Brain microvascular endothelial cell (primary cell): ENCODE measurements at regions not wholly inside any gene's neighbourhood (a gene's known extent, or its start where the extent isn't known, plus 50 kb on each side); places are given as distances from the start of the nearest gene placed in this dataset.
"Not testable (repeated sequence)": the region's sequence is repeated elsewhere in the genome, so short reads cannot be mapped to it uniquely, and the experiment has no call there.

Experiments
- DNase-seq: peaks from one replicate; pipeline ENCODE4 v3.0.0-alpha.2; 2020
- H3K27ac ChIP-seq: fragments of 250-450 bp; sonication (Bioruptor Pico); 2 replicates; pipeline ENCODE4 v1.5.1; 2020; ENCODE audit warnings: mild to moderate bottlenecking, moderate library complexity
- H3K27me3 ChIP-seq: fragments of 250-450 bp; sonication (Bioruptor Pico); replicated peaks from 2 replicates; pipeline ENCODE4 v1.5.1; 2020; ENCODE audit warnings: mild to moderate bottlenecking
- H3K36me3 ChIP-seq: fragments of 250-450 bp; sonication (Bioruptor Pico); replicated peaks from 2 replicates; pipeline ENCODE4 v1.5.1; 2020; ENCODE audit warnings: mild to moderate bottlenecking
- H3K4me3 ChIP-seq: 2 replicates; pipeline ENCODE4 v1.5.1; 2011; ENCODE audit warnings: low read depth, mild to moderate bottlenecking, control low read depth, low read length, moderate library complexity
- CTCF ChIP-seq: IDR thresholded peaks from 2 replicates; pipeline ENCODE4 v1.5.1; 2011; ENCODE audit warnings: low read depth, mild to moderate bottlenecking, moderate library complexity, low read length, control low read depth, inconsistent platforms; ENCODE audit errors: missing control alignments
- in situ Hi-C: cut with HindIII; loops from 2 replicates; pipeline ENCODE4 v1.10.0; 2017; ENCODE audit warnings: low sequenced_read_pairs, low pct_ligation_motif_present

- no peak for TF ChIP-seq CTCF
- no peaks in the 10 kb centered on the region for H3K36me3 ChIP-seq
- in situ Hi-C loops: no loop called here
- H3K27me3 ChIP-seq: no peaks in the 10 kb centered on the region
- no peak overlapping the region for H3K27ac ChIP-seq
- no peak overlapping the region for H3K4me3 ChIP-seq
- DNase-seq: no peak
Measured at GRCh38 chr7:145718129-145718528, 398.5 kb upstream of the CNTNAP2 start.

DNA sequence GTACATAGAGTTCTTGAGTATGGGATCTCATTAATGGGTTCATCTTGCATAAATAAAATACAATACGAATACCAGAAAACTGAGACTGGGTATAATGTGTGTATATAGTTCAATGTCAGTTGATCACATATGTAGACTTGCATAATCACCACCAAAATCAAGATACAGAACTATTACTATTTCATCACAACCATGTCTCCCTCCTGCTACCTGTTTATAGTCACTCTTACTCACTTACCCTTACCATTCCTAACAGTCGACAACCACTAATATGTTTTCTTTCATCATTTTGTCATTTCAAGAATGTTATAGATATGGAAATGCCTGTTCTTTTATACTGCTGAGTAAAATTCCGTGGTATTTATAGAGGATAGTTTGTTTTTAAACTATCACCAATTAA, 416.1 kb upstream of the CNTNAP2 start:
- DNase-seq: no peak
- Histone ChIP-seq H3K36me3 (no peaks in the 10 kb centered on the region), H3K27ac (no peak overlapping the region), H3K27me3 (no peaks in the 10 kb centered on the region), H3K4me3 (no peak overlapping the region)
- TF ChIP-seq CTCF: no peak
- in situ Hi-C loops: no loop called here

DNA sequence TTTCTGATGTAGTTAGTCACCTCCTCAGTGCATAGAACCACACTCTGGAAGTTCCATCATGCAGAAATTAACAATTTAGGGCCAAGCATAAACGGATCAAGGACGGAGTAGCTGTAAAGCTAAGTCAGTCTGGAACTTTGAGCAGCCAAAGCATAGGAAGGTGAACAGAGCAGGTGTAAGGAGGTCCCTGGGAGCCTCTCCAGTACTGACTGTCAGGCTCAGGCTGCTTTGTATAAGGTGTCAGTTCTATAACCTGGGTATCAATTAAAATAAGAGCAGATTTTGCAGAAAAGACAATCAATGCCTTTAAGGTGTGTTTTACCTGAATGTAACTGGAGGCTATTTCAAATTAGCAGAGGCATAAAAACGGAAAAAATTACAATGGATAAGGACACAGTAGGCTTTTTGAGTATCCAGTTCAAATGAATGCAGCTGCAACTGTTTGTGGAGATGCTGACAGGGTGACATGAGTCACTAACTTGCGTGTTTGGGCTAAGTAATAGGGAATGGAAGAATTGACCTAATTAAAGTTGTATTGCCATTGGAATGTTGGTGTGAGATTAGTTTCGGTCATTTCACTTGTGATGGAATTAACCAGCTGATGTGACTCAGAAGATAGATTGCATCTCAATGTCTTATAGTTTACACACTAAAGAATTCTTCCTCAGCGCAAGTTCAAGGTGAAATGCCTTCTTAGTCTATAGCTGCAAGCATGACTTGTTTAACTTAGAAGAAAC, 417.9 kb upstream of the CNTNAP2 start:
- Histone ChIP-seq H3K27me3 (no peaks in the 10 kb centered on the region), H3K4me3 (no peak overlapping the region), H3K36me3 (no peaks in the 10 kb centered on the region), H3K27ac (no peak overlapping the region)
- in situ Hi-C loops: no loop called here
- TF ChIP-seq CTCF: no peak
- DNase-seq: no peak

GRCh38 chr7:145697412-145698107, 419.0 kb upstream of the CNTNAP2 start:
- H3K27me3 ChIP-seq, H3K36me3 ChIP-seq, H3K4me3 ChIP-seq, in situ Hi-C loops, H3K27ac ChIP-seq, DNase-seq: not testable (repeated sequence)

- no peak for TF ChIP-seq CTCF
- Histone ChIP-seq H3K27ac (no peak overlapping the region), H3K36me3 (no peaks in the 10 kb centered on the region), H3K4me3 (no peak overlapping the region), H3K27me3 (no peaks in the 10 kb centered on the region)
- in situ Hi-C loops: no loop called here
- no peak for DNase-seq
Measured at GRCh38 chr7:145696071-145696470, 420.5 kb upstream of the CNTNAP2 start.

- no peak for TF ChIP-seq CTCF
- no peak for DNase-seq
- Histone ChIP-seq H3K27ac (no peak overlapping the region), H3K4me3 (no peak overlapping the region), H3K36me3 (no peaks in the 10 kb centered on the region), H3K27me3 (no peaks in the 10 kb centered on the region)
- in situ Hi-C loops: no loop called here
Measured at GRCh38 chr7:145692237-145692950, 424.2 kb upstream of the CNTNAP2 start.
